ENCODE measurements at regions not wholly inside any gene's neighbourhood (a gene's known extent, or its start where the extent isn't known, plus 50 kb on each side); places are given as distances from the start of the nearest gene placed in this dataset.

- intact Hi-C loops (cut with DNase I) = no loop called here
- Histone ChIP-seq H3K9me3 (no peaks in the 10 kb centered on the region), H3K4me3 (replicated peaks in 1 of 3) (no peak overlapping the region), H3K27me3 (no peaks in the 10 kb centered on the region), H3K36me3 (no peaks in the 10 kb centered on the region), H3K4me1 (no peaks in the 10 kb centered on the region), H3K27ac (no peak overlapping the region)
- DNase-seq = no peak
- 86 to 91% methylated on average over 1 of the region's 1 CpG for WGBS, 2 donors
- no peak for TF ChIP-seq CTCF (IDR thresholded peaks at IDR 0.05)
- no peak for TF ChIP-seq POLR2A (IDR thresholded peaks at IDR 0.05)
These were observed 84.0 kb upstream of the NPY start for GRCh38 chr7:24199978-24200377.

- 80 to 86% methylated on average over 9 of the region's 9 CpGs for WGBS, 2 donors
- intact Hi-C loops (cut with DNase I) = no loop called here
- H3K36me3 ChIP-seq = no peaks in the 10 kb centered on the region
- H3K4me1 ChIP-seq = no peaks in the 10 kb centered on the region
- no peak overlapping the region for H3K4me3 ChIP-seq (replicated peaks in 1 of 3)
- H3K9me3 ChIP-seq = no peaks in the 10 kb centered on the region
- H3K27me3 ChIP-seq = no peaks in the 10 kb centered on the region
- no peak for DNase-seq
- TF ChIP-seq CTCF (IDR thresholded peaks at IDR 0.05) (no peak), POLR2A (IDR thresholded peaks at IDR 0.05) (no peak)
- H3K27ac ChIP-seq = no peak overlapping the region
These were observed 83.5 kb upstream of the NPY start for GRCh38 chr7:24200407-24200966.

- WGBS, 2 donors = 46 to 55% methylated on average over 4 of the region's 4 CpGs
- H3K36me3 ChIP-seq = no peaks in the 10 kb centered on the region
- TF ChIP-seq CTCF (IDR thresholded peaks at IDR 0.05) = no peak
- TF ChIP-seq POLR2A (IDR thresholded peaks at IDR 0.05) = no peak
- no peak overlapping the region for H3K27ac ChIP-seq
- intact Hi-C loops (cut with DNase I) = no loop called here
- H3K4me1 ChIP-seq = no peaks in the 10 kb centered on the region
- no peak for DNase-seq
- H3K4me3 ChIP-seq (replicated peaks in 1 of 3) = no peak overlapping the region
- no peaks in the 10 kb centered on the region for H3K27me3 ChIP-seq
- H3K9me3 ChIP-seq = no peaks in the 10 kb centered on the region
These were observed 82.8 kb upstream of the NPY start for GRCh38 chr7:24201226-24201625.

GRCh38 chr7:24212073-24212472 lies 71.9 kb upstream of the NPY start:
- intact Hi-C loops (cut with DNase I) = no loop called here
- DNase-seq = no peak
- no peak overlapping the region for H3K4me3 ChIP-seq (replicated peaks in 1 of 3)
- 86 to 88% methylated on average over 2 of the region's 2 CpGs for WGBS, 2 donors
- H3K27ac ChIP-seq = no peak overlapping the region
- no peaks in the 10 kb centered on the region for H3K4me1 ChIP-seq
- H3K9me3 ChIP-seq = no peaks in the 10 kb centered on the region
- no peaks in the 10 kb centered on the region for H3K27me3 ChIP-seq
- TF ChIP-seq CTCF (IDR thresholded peaks at IDR 0.05) = no peak
- H3K36me3 ChIP-seq = no peaks in the 10 kb centered on the region

GRCh38 chr7:24213311-24213710 lies 70.7 kb upstream of the NPY start:
- Histone ChIP-seq H3K4me3 (replicated peaks in 1 of 3) (no peak overlapping the region), H3K27ac (no peak overlapping the region), H3K36me3 (no peaks in the 10 kb centered on the region), H3K4me1 (no peaks in the 10 kb centered on the region), H3K9me3 (no peaks in the 10 kb centered on the region), H3K27me3 (no peaks in the 10 kb centered on the region)
- intact Hi-C loops (cut with DNase I) = no loop called here
- TF ChIP-seq CTCF (IDR thresholded peaks at IDR 0.05) = no peak
- no peak for TF ChIP-seq POLR2A (IDR thresholded peaks at IDR 0.05)
- WGBS, 2 donors = 38 to 54% methylated on average over 2 of the region's 2 CpGs
- DNase-seq = peak; percentile 79 to 81
